SU-DHL-6 (cell line): ENCODE measurements at regions not wholly inside any gene's neighbourhood (a gene's known extent, or its start where the extent isn't known, plus 50 kb on each side); places are given as distances from the start of the nearest gene placed in this dataset.

ENCODE experiments used
- H2AFZ ChIP-seq: fragments of 200-600 bp; sonication (generic); 2 replicates; pipeline ENCODE4 v1.6.1; 2014; ENCODE audit warnings: low read depth, mild to moderate bottlenecking, moderate library complexity, mixed read lengths, antibody characterized with exemption, low read length; ENCODE audit not compliant: severe bottlenecking
- H3F3A ChIP-seq: fragments of 200-600 bp; shearing (Covaris generic); 2 replicates; pipeline ENCODE4 v1.6.0; 2016; ENCODE audit warnings: antibody characterized with exemption, mild to moderate bottlenecking; ENCODE audit not compliant: insufficient read depth
- H3K27ac ChIP-seq: fragments of 200-600 bp; sonication (generic); 2 replicates; pipeline ENCODE4 v1.5.1; 2016; ENCODE audit warnings: low read depth, mild to moderate bottlenecking, low read length, moderate library complexity, mixed read lengths
- H3K27me3 ChIP-seq: fragments of 200-600 bp; sonication (generic), shearing (Covaris generic); 2 replicates; pipeline ENCODE4 v1.6.0; 2014; ENCODE audit warnings: mild to moderate bottlenecking, low read length
- H3K36me3 ChIP-seq: fragments of 200-600 bp; sonication (generic); 2 replicates; pipeline ENCODE4 v1.6.1; 2014; ENCODE audit warnings: mild to moderate bottlenecking, low read length, mixed read lengths
- H3K4me2 ChIP-seq: fragments of 300-600, 200-600 bp; shearing (Covaris generic), sonication (generic); 2 replicates; pipeline ENCODE4 v1.6.0; 2014; ENCODE audit warnings: low read length, low read depth, mild to moderate bottlenecking; ENCODE audit not compliant: poor library complexity, severe bottlenecking
- H3K4me3 ChIP-seq: fragments of 200-600 bp; sonication (generic); 2 replicates; pipeline ENCODE4 v1.5.1; 2014; ENCODE audit warnings: antibody characterized with exemption, low read length, mild to moderate bottlenecking, mixed read lengths; ENCODE audit not compliant: insufficient read depth, poor library complexity, severe bottlenecking
- H3K79me2 ChIP-seq: fragments of 200-600 bp; sonication (generic); 2 replicates; pipeline ENCODE4 v1.6.1; 2014; ENCODE audit warnings: mild to moderate bottlenecking, low read length, moderate library complexity; ENCODE audit not compliant: insufficient read depth
- H3K9ac ChIP-seq: fragments of 200-600 bp; sonication (generic); 2 replicates; pipeline ENCODE4 v1.7.0; 2014; ENCODE audit warnings: mild to moderate bottlenecking, low read length
- H3K9me2 ChIP-seq: fragments of 200-600 bp; sonication (generic); replicated peaks from 2 replicates; pipeline ENCODE4 v1.6.1; 2014; ENCODE audit warnings: low read length; ENCODE audit not compliant: insufficient read depth
- H3K9me3 ChIP-seq: fragments of 200-600 bp; sonication (generic); 2 replicates; pipeline ENCODE4 v1.6.1; 2014; ENCODE audit warnings: low read length, mixed read lengths; ENCODE audit not compliant: insufficient read depth
- H4K20me1 ChIP-seq: fragments of 200-600 bp; sonication (generic); 2 replicates; pipeline ENCODE4 v1.6.1; 2014; ENCODE audit warnings: low read depth, mild to moderate bottlenecking, antibody characterized with exemption, low read length, moderate library complexity, mixed read lengths
- EZH2phosphoT487 ChIP-seq: fragments of 200-600 bp; sonication (generic), shearing (Covaris generic); conservative IDR thresholded peaks from 2 replicates; pipeline ENCODE4 v1.6.1; 2018; ENCODE audit warnings: mild to moderate bottlenecking, antibody characterized with exemption, low read length, moderate library complexity, mixed read lengths
- TF ChIP-seq, protein P1 (sequence below): fragments of 200-600 bp; sonication (generic); IDR thresholded peaks from one replicate; pipeline ENCODE4 v1.5.1; 2017; ENCODE audit warnings: antibody characterized with exemption, mild to moderate bottlenecking, low read length, moderate library complexity; ENCODE audit not compliant: insufficient read depth, poor library complexity, severe bottlenecking

DNA sequence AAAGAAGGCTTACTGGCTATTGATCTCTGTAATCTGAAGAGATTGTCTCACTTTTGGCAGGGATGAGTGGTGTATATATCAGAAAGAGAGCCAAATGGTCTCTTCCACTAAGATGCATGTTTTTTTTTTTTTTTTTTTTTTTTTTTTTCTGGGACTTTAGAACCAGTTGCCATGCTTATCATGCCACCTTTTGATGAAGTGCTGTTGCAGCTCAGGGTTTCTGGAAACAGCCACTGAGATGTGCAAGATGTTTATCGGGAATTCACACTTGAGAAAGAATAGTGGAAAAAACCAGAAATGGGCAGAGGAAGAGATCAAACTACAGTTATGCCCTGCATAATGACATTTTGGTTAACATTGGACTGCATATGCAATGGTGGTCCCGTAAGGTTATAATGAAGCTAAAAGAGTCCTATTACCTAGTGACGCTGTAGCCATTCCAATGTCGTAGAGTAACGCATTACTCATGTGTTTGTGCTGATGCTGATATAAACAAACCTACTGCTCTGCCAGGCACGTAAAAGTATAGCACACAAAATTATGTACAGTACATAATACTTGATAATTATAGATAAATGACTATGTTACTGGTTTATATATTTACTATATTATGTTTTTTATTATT lies 121.0 kb downstream of the KLF5 start:
- Histone ChIP-seq H3K79me2 (no peaks in the 10 kb centered on the region), H2AFZ (no peak overlapping the region), H3K4me3 (no peak overlapping the region), H3K36me3 (no peaks in the 10 kb centered on the region), H4K20me1 (no peaks in the 10 kb centered on the region), H3K27me3 (no peaks in the 10 kb centered on the region), H3K4me2 (no peak overlapping the region), H3K9ac (no peak overlapping the region), H3K9me2 (no peaks in the 10 kb centered on the region), H3K9me3 (no peaks in the 10 kb centered on the region), H3F3A (no peaks in the 10 kb centered on the region), H3K27ac (no peak overlapping the region)
- TF ChIP-seq, protein P1, sequence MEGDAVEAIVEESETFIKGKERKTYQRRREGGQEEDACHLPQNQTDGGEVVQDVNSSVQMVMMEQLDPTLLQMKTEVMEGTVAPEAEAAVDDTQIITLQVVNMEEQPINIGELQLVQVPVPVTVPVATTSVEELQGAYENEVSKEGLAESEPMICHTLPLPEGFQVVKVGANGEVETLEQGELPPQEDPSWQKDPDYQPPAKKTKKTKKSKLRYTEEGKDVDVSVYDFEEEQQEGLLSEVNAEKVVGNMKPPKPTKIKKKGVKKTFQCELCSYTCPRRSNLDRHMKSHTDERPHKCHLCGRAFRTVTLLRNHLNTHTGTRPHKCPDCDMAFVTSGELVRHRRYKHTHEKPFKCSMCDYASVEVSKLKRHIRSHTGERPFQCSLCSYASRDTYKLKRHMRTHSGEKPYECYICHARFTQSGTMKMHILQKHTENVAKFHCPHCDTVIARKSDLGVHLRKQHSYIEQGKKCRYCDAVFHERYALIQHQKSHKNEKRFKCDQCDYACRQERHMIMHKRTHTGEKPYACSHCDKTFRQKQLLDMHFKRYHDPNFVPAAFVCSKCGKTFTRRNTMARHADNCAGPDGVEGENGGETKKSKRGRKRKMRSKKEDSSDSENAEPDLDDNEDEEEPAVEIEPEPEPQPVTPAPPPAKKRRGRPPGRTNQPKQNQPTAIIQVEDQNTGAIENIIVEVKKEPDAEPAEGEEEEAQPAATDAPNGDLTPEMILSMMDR = no peak
- no peak for TF ChIP-seq EZH2phosphoT487

DNA sequence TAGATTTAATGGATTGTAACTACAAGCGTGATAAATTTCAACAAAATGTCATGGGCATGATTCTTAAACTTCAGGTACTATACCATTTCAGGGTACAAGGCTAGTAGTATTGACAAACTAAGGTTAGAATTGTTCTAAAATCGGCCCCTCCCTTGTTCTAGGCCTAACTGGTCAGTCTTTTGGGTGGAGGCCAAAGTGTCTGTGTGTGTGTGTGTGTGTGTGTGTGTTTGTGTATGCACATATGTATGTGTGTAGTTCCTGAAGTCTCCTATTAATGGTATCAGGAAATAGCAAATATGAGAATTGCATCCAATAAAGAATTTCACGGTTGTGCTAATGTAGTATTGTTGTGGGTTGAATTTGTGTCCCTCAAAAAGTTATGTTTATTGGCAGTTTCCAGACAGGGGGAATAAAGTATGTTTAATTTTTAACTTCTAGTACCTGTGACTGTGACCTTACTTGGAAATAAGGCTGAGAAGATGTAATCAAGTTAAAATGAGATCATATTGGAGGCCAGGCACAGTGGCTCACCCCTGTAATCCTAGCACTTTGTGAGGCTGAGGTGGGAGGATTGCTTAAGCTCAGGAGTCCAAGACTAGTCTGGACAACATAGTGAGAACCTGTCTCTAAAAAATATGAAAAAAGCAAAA lies 119.2 kb downstream of the KLF5 start:
- Histone ChIP-seq H3K79me2 (no peaks in the 10 kb centered on the region), H3K36me3 (no peaks in the 10 kb centered on the region), H3K9ac (no peak overlapping the region), H3K4me2 (no peak overlapping the region), H3K27ac (no peak overlapping the region), H3K9me2 (no peaks in the 10 kb centered on the region), H2AFZ (no peak overlapping the region), H3F3A (no peaks in the 10 kb centered on the region), H4K20me1 (no peaks in the 10 kb centered on the region), H3K4me3 (no peak overlapping the region), H3K27me3 (no peaks in the 10 kb centered on the region), H3K9me3 (no peaks in the 10 kb centered on the region)
- TF ChIP-seq EZH2phosphoT487 = no peak
- TF ChIP-seq, protein P1 = no peak

DNA sequence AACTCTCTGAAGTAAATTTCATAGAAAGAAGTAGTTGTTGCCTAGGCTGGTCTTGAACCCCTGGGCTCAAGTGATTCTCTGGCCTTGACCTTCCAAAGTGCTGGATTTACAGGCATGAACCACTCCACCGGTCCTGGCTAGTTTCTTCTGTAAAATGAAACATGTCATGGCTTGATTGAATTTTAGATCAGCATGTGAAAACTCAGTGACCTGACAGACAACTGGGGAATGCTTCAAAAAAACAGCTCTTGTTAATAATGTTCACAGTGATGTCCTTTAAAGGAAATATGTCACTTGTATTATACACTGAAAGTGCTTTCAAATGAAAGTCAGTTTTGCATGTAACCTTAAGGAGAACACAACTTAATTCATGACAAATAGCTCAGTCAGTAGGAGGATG lies 118.2 kb downstream of the KLF5 start:
- Histone ChIP-seq H4K20me1 (no peaks in the 10 kb centered on the region), H3K79me2 (no peaks in the 10 kb centered on the region), H3K9ac (no peak overlapping the region), H3F3A (no peaks in the 10 kb centered on the region), H3K4me3 (no peak overlapping the region), H3K27ac (no peak overlapping the region), H2AFZ (no peak overlapping the region), H3K36me3 (no peaks in the 10 kb centered on the region), H3K9me2 (no peaks in the 10 kb centered on the region), H3K27me3 (no peaks in the 10 kb centered on the region), H3K9me3 (no peaks in the 10 kb centered on the region), H3K4me2 (no peak overlapping the region)
- TF ChIP-seq, protein P1 = no peak
- no peak for TF ChIP-seq EZH2phosphoT487
